ENCODE measurements at regions not wholly inside any gene's neighbourhood (a gene's known extent, or its start where the extent isn't known, plus 50 kb on each side); places are given as distances from the start of the nearest gene placed in this dataset.

GRCh38 chr12:60042835-60043234 lies 447.0 kb downstream of the SLC16A7 start:
- no peak for DNase-seq (ENCODE audit: low read depth)

- no peak for DNase-seq (ENCODE audit: low read depth)
These were observed 447.4 kb downstream of the SLC16A7 start for GRCh38 chr12:60043236-60043635.

GRCh38 chr12:60052483-60052882 lies 456.7 kb downstream of the SLC16A7 start:
- DNase-seq (ENCODE audit: low read depth), result no peak

DNA sequence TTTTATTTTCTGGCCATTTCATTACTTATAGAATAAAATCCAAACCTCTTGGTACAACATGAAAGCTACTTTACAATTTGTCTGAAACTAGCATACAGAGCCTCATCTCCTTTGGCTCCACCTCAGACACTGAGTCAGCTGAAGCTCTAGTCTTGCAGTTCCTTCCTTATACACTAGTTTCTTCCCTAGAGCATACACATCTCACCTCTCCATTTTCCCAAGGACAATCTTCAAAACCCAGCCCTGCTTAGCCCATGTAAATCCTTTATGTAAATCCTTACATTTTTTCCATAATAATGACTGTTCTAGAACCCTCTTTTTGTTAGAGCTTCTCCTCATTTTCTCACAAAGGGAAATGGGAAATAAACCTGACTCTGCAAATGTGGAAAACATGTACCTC lies 463.4 kb downstream of the SLC16A7 start:
- DNase-seq (ENCODE audit: low read depth), result no peak

DNA sequence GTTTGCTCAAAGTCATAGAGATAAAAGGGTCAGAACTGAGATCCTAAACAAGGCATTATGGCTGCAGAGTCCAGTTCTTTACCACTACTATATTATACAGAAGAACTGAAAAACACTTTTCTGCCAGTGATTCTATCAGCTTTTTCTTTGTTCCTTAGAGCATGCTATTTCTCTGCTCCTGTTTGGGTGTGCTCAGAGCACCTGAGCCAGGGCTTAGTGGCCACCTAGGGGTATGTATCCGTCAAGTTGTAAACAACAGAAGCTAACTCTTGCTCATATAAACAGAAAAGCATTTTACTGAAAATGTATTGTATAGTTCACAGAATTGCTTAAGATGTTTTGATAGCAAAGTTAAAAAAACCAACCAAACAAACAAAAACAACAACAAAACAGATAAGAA lies 470.8 kb downstream of the SLC16A7 start:
- DNase-seq (ENCODE audit: low read depth), result no peak

GRCh38 chr12:60070552-60070951 lies 474.7 kb downstream of the SLC16A7 start:
- no peak for DNase-seq (ENCODE audit: low read depth)

- no peak for DNase-seq (ENCODE audit: low read depth)
These were observed 475.9 kb downstream of the SLC16A7 start for GRCh38 chr12:60071759-60072191.

- DNase-seq (ENCODE audit: low read depth), result no peak
These were observed 477.1 kb downstream of the SLC16A7 start for GRCh38 chr12:60072911-60073310.

GRCh38 chr12:60075091-60075490 lies 479.3 kb downstream of the SLC16A7 start:
- no peak for DNase-seq (ENCODE audit: low read depth)

GRCh38 chr12:60078026-60078425 lies 482.2 kb downstream of the SLC16A7 start:
- no peak for DNase-seq (ENCODE audit: low read depth)

DNA sequence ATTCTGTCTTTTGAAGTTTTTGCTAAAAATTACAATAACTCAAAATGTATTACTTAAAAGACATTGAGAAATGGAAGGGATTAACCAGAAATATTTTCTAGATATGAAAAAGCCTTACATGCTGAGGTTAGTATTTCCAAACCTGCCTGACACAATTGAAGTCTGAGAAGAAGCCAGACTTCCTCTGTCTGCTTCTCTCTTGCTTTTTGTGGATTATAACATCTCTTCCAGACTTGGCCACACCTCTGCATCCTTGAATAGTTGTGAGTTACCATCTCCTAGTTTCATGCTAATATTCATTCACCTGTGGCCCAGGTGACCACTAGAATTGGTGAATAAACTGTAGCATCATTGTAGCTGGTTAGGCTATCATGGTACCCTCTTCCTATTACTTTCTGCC lies 497.6 kb downstream of the SLC16A7 start:
- DNase-seq (ENCODE audit: low read depth), result no peak

- no peak for DNase-seq (ENCODE audit: low read depth)
These were observed 498.6 kb downstream of the SLC16A7 start for GRCh38 chr12:60094436-60094835.

DNA sequence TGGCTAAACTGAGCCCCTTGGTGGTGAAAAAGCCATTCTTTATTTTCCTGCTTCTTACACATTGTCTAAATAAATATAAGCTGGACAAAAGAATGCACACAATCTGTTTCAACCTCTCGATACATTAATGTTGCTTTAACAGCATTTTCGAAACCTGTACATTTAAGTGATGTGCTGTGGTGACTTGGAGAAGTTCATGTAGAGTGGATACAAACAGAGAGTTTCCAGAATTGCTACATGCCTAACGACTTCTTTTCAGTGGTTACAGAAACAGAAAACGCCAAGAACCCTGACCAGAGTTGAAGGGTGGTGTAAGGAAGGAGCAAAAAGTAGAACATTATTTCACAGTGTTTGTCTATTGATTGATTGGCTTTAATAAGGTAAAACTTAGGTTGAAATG lies 500.9 kb downstream of the SLC16A7 start:
- DNase-seq (ENCODE audit: low read depth), result no peak

DNA sequence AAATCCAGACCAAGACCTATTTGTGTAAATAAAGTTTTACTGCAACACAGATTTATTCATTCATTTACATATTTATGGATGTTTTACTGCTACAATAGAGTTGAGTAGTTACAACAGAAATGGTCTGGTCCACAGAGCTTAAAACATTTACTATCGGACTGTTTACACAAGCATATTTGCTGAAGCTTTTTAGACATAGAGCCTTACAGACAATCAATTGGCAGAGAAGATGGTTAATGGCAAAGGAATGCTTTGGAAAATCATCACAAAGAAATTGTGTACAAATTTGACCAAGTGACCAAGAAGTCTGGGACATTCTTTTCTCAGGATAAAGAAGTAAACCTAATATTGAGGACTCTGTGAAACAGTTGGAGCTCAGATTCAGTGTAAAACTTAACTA lies 504.3 kb downstream of the SLC16A7 start:
- no peak for DNase-seq (ENCODE audit: low read depth)

DNA sequence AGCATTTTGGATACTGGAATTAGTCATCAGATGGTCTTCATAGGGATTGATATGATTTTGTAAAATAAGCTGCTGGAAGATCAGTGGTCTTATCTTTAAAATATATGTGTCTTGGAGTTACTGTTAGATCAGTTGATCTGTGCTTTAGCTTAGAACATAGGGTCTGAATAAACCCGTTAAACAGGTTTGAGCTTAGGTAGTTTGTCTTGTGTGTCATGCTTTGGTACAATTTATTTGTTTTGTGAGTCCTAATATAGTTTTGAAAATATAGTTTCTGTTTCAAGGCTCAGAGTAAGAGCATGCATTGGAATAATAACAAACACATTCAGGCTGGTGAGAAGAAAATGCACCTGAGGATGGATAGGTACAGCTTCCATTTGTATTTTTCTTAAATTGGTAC lies 505.0 kb downstream of the SLC16A7 start:
- DNase-seq (ENCODE audit: low read depth), result no peak

DNA sequence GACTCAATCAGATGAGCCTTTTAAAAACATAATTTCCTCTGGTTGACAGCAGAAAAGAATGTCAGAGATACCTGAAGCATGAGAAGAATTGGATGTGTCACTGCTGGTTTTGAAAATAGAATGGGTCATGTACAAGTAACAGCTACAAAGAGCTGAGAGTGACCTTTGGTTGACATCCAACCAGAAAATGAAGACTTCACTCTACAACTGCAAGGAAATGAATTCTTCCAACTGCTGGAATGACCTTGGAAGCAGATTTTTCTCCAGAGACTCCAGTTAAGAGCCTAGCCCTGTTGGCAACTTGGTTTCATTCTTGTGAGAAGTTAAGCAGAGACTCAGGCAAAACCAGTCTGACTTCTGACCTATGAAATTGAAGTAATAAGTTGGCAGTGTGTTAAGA lies 505.9 kb downstream of the SLC16A7 start:
- no peak for DNase-seq (ENCODE audit: low read depth)

DNA sequence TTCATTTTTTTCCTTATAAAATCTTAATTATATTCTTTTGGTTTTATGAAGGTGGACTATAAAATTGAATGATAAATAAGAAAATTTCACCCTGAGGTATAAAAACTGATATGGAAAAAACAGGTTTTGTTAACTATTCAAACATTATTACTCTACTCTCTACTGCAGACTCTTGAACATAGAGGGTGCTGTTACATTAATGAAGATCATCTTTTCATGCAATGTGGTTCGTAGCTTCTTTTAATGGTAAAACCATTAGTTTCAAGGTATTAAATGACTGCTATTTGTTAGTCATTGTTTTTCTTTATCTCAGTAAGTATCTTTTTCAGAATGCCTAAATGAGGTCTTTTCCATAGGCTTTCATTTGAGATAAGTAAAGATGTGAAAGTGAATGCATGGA lies 510.4 kb downstream of the SLC16A7 start:
- no peak for DNase-seq (ENCODE audit: low read depth)

DNA sequence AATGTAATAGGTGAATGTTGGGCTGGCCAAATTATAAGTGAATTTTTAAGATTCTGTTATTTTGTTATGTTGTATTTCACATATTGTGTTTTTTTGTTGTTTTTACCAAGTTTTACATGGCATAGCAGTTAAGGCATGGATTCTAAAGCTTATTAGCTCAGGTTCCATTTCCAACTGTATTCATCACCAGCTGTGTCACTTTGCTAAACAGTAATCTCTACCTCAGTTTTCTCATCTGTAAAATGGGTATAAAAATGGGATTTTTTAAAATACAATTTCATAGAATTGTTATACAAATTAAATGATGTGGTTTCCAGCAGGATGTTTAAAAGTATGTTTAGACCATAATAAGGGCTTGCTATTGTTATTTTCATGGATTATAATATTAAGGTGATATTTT lies 512.2 kb downstream of the SLC16A7 start:
- no peak for DNase-seq (ENCODE audit: low read depth)

DNA sequence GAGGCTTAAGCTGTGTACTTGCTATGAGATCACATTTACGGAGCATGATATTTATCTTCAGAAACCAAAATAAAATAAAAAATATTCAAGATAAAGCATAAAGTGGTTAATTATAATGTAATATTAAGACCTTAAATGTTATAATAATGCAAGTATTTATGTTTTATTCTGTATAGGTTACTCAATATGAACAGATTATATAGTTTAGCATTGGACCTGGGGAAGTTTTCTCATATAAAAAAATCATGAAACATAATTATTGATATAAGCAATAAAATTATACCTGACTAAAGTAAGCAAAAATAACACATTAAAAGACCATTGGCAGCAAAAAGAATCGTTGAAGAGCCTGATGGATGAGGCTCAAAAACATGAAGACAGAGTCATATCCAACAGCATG lies 516.2 kb downstream of the SLC16A7 start:
- DNase-seq (ENCODE audit: low read depth), result no peak

- DNase-seq (ENCODE audit: low read depth), result no peak
These were observed 516.9 kb downstream of the SLC16A7 start for GRCh38 chr12:60112763-60113162.

DNA sequence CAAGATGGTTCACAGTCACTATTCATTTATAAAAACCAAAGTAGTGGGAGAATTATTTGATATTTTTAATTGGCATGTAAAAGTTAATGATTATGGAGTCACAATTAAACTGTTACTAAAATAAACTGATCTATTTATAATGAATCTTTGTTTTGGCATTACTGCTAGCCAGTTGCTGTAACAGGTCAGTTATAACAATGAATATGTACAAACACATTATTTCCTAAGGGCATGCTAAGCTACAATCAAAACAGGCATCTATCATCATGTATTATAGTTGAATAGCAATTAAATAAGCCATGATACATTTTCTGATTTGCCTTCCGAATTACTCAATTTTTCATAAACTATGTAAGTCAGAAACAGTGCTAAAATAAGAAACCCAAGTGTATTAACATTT lies 518.3 kb downstream of the SLC16A7 start:
- no peak for DNase-seq (ENCODE audit: low read depth)

- no peak for DNase-seq (ENCODE audit: low read depth)
These were observed 523.5 kb downstream of the SLC16A7 start for GRCh38 chr12:60119327-60119726.

DNA sequence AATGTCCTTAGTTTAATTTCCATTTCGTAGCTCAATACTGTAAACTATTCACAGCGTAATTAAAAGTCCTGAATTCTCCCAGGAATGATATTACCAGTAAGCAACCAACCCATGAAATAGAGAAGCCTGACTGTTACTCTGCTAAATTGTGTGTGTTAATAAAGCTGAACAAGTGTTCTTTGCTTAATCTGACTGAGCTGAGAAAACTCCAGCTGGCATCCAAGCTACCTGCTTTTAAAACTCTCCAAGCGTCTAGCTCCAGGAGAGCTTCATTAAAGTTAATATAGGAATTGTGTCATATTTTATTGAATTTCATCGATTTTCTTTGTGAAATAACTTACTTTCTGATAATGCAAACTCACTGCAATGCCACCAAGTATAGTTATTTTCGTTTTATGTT lies 524.4 kb downstream of the SLC16A7 start:
- no peak for DNase-seq (ENCODE audit: low read depth)

GRCh38 chr12:60123557-60123956 lies 527.7 kb downstream of the SLC16A7 start:
- no peak for DNase-seq (ENCODE audit: low read depth)

DNA sequence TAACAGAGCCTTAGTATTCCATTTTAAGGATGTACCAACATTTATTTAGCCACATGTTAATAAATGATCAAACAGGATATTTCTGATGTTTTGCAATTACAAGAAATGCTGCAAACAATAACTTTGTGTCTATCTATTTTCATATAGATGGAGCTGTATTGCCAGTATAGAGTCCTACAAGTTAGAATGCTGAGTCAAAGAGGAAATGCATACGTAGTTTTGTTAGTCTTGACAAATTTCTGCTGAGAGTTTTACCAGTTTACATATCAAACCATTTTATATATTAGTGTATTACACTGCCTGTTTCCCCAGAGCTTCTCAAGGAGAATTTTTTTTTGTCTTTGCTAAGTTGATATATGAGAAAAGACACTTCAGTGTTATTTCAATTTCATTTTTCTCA lies 541.7 kb downstream of the SLC16A7 start:
- DNase-seq (ENCODE audit: low read depth), result no peak

Data from Daoy (cell line).